Adrenal gland (tissue), 9 donors: ENCODE measurements at regions not wholly inside any gene's neighbourhood (a gene's known extent, or its start where the extent isn't known, plus 50 kb on each side); places are given as distances from the start of the nearest gene placed in this dataset.

Source experiments
- DNase-seq, 7 donors: peaks; one replicate each; pipeline ENCODE4 v3.0.0-alpha.2; 2019 to 2020
- H3K27ac ChIP-seq, 5 donors: fragments of 200-600 bp; sonication (generic) in 4 of 5; 1 replicate in 3 of 5; 2 replicates in 2 of 5; pipeline versions ENCODE4 v1.5.1 to v1.8.0; 2016 to 2020; ENCODE audit warnings: mild to moderate bottlenecking in 1 of 5
- H3K27me3 ChIP-seq: fragments of 200-600 bp; 2 replicates; pipeline ENCODE4 v1.8.0; 2021
- H3K36me3 ChIP-seq, 2 donors: fragments of 200-600 bp; replicated peaks in 1 of 2; 1 replicate in 1 of 2; 2 replicates in 1 of 2; pipeline versions ENCODE4 v1.5.1 to v1.8.0; 2018 to 2022
- H3K4me1 ChIP-seq, 2 donors: fragments of 200-600 bp; replicated peaks in 1 of 2; 1 replicate in 1 of 2; 2 replicates in 1 of 2; pipeline versions ENCODE4 v1.5.1 to v1.8.0; 2018 to 2021
- H3K4me3 ChIP-seq, 4 donors: fragments of 200-600 bp; sonication (generic) in 3 of 4; one replicate each; pipeline ENCODE4 v1.5.1; 2016 to 2018
- H3K9me3 ChIP-seq, 3 donors: fragments of 200-600 bp; sonication (generic) in 1 of 3; replicated peaks in 1 of 3; 1 replicate in 2 of 3; 2 replicates in 1 of 3; pipeline versions ENCODE4 v1.5.1 to v1.8.0; 2016 to 2021
- CTCF ChIP-seq, 6 experiments: fragments of 450-650 bp in 4 of 6; fragments of 200-600 bp in 2 of 6; sonication (generic) in 1 of 6; IDR thresholded peaks; 1 replicate in 5 of 6; 2 replicates in 1 of 6; pipeline versions ENCODE4 v1.5.1 to v1.8.0; 2016 to 2021; ENCODE audit warnings: antibody characterized with exemption in 6 of 6, mild to moderate bottlenecking in 2 of 6, moderate library complexity in 1 of 6
- POLR2A ChIP-seq, 2 donors: fragments of 450-650 bp; IDR thresholded peaks; one replicate each; pipeline ENCODE4 v1.6.1; 2017; ENCODE audit warnings: antibody characterized with exemption in 2 of 2, mild to moderate bottlenecking in 2 of 2, moderate library complexity in 1 of 2
- WGBS, 4 donors: extraction: QIAGEN DNeasy Blood & Tissue Kit in 2 of 4; methylation state at CpG; one replicate each; pipeline versions ENCODE4 v1.1.5 to v1.1.7; 2013 to 2017; 5-methylcytosine and 5-hydroxymethylcytosine counted together
- intact Hi-C, 2 donors: fragments of 100-400 bp; cut with DNase I; formaldehyde crosslinking; loops; one replicate each; pipeline versions ENCODE4 v1.14.1 to v1.15.0; 2022 to 2023
- donor health status: healthy with polysubstance abuse.
- donor health status: Bipolar disorder and iron deficiency.
- donor health status: DM: yes; HTN: yes; CAD: no.
- donor health status: DM: no; HTN: no; CAD: no.
- donor health status: DM: no; HTN: no; CAD: no.

GRCh38 chr4:115424852-115425251 lies 311.4 kb upstream of the NDST4 start:
- Histone ChIP-seq H3K4me3 (no peak overlapping the region), H3K27ac (no peak overlapping the region), H3K9me3 (no peaks in the 10 kb centered on the region), H3K36me3 (no peaks in the 10 kb centered on the region), H3K27me3 (no peaks in the 10 kb centered on the region), H3K4me1 (no peaks in the 10 kb centered on the region)
- WGBS, 4 donors, result 33 to 58% (median 50%) methylated on average over 1 of the region's 1 CpG
- no peak for DNase-seq
- TF ChIP-seq POLR2A (IDR thresholded peaks at IDR 0.05), result no peak
- no peak for TF ChIP-seq CTCF (IDR thresholded peaks at IDR 0.05)
- intact Hi-C loops, result no loop called here

- intact Hi-C loops, result no loop called here
- no peak for DNase-seq
- Histone ChIP-seq H3K36me3 (no peaks in the 10 kb centered on the region), H3K27ac (no peak overlapping the region), H3K4me3 (no peak overlapping the region), H3K4me1 (no peaks in the 10 kb centered on the region), H3K27me3 (no peaks in the 10 kb centered on the region), H3K9me3 (no peaks in the 10 kb centered on the region)
- TF ChIP-seq POLR2A (IDR thresholded peaks at IDR 0.05) (no peak), CTCF (IDR thresholded peaks at IDR 0.05) (no peak)
- WGBS, 4 donors, result 69 to 77% (median 71%) methylated on average over 8 of the region's 8 CpGs
These were observed 305.4 kb upstream of the NDST4 start for GRCh38 chr4:115418635-115419396.

- Histone ChIP-seq H3K36me3 (no peaks in the 10 kb centered on the region), H3K27ac (no peak overlapping the region), H3K4me1 (no peaks in the 10 kb centered on the region), H3K9me3 (no peaks in the 10 kb centered on the region), H3K4me3 (no peak overlapping the region), H3K27me3 (no peaks in the 10 kb centered on the region)
- intact Hi-C loops, result no loop called here
- DNase-seq, result no peak
- TF ChIP-seq POLR2A (IDR thresholded peaks at IDR 0.05) (no peak), CTCF (IDR thresholded peaks at IDR 0.05) (no peak)
These were observed 282.6 kb upstream of the NDST4 start for GRCh38 chr4:115396034-115396433.

GRCh38 chr4:115376866-115377265 lies 263.4 kb upstream of the NDST4 start:
- no peak for TF ChIP-seq POLR2A (IDR thresholded peaks at IDR 0.05)
- no peak for TF ChIP-seq CTCF (IDR thresholded peaks at IDR 0.05)
- WGBS, 4 donors, result 61 to 87% (median 77%) methylated on average over 2 of the region's 2 CpGs
- no peak for DNase-seq
- Histone ChIP-seq H3K4me1 (no peaks in the 10 kb centered on the region), H3K36me3 (no peaks in the 10 kb centered on the region), H3K27ac (no peak overlapping the region), H3K9me3 (no peaks in the 10 kb centered on the region), H3K4me3 (no peak overlapping the region), H3K27me3 (no peaks in the 10 kb centered on the region)
- intact Hi-C loops, result no loop called here
